ENCODE measurements at regions not wholly inside any gene's neighbourhood (a gene's known extent, or its start where the extent isn't known, plus 50 kb on each side); places are given as distances from the start of the nearest gene placed in this dataset.
"Not testable (repeated sequence)": the region's sequence is repeated elsewhere in the genome, so short reads cannot be mapped to it uniquely, and the experiment has no call there.

DNA sequence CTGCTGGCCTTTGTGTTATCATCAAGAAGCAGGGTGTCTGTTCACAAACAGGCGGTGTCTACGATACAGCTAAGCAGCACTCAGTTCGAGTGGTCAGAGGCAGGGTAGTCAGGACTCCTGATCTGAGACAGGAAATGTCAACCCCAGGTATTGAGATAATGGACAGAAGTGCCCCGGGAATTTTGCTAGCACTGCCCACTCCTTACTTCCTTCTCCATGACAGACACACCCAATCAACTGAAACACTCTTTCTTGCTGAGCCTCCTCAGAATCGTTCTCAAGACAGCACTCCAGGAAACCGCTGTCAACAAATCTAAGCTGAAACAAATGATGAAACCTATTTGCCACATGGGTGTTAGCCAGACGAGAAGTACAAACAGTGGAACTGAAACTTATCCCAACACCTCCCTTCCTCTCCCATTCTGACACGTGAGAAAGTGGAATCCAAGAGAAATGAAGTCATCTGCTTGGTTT, 109.3 kb downstream of the GTF2IRD2B start:
- DNase-seq, result not testable (repeated sequence)

DNA sequence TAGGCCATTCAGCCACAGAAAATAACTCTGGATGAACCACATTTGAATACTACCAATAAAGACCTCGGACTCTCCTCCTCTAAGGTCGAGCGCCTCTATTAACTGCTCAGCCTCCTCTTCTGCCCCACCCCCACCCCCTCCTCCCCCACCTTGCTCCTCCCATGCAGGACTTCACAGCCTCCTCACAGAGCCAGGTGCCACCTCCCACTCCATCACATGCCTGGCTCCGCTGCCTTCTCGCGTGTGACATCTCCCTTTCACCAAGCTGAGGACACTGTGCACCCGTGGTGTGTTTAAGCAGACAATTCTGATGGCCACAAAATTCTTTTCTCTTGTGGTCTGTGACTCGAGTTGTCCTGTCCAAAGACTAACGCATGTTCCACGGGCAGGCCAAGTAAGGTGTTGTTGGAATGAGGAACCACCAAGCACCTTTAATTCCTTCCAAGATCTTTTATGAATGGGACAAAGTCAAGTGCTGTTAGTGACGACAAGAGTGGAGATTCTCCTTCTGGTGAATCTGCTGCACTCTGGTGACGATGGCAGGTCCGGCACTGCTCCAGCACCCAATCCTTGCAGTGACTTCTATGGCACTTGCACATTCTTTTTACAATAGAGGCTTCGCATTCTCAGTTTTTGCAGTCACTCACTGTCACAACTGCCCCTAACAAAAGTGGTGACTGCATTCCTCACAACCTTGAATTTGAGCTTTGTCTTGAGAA, 113.1 kb downstream of the GTF2IRD2B start:
- DNase-seq, result not testable (repeated sequence)

DNA sequence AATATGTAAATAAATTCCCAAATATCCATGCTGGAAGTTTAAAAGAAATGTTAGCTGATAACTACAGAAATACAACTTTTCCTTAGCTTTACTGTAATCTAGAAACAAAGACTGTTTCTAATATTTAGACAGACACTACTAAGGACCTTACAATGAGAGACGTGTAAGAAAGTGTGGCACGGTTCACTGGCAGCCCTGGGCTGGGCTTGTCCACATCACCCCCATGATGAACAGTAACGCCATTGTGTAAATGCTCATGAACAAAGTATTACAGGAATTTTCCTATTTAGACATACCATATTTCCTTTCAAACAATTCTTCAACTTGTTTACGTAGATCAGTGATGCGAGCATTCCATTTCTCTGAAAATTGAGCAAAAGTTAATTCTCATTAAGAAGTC, 123.1 kb downstream of the GTF2IRD2B start:
- DNase-seq, result not testable (repeated sequence)

DNA sequence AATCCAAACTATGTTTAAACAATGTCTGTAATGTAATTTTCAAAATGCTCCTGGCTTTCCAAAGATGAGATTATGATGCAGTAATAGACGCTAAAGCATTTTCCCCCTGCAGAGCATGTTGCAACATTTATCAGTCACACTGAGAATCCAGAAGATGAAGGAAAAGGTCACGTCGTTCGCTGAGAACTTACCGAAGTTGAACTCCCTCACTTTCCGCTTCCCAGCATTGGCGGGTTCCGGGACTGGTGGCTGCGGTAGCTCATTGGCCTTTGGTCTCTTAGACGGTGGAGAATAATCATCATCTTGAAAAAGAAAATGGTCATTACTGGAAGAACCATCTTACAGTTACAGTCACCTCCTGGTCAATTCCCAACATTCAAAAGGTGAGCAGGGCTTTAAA, 124.6 kb downstream of the GTF2IRD2B start:
- not testable (repeated sequence) for DNase-seq

DNA sequence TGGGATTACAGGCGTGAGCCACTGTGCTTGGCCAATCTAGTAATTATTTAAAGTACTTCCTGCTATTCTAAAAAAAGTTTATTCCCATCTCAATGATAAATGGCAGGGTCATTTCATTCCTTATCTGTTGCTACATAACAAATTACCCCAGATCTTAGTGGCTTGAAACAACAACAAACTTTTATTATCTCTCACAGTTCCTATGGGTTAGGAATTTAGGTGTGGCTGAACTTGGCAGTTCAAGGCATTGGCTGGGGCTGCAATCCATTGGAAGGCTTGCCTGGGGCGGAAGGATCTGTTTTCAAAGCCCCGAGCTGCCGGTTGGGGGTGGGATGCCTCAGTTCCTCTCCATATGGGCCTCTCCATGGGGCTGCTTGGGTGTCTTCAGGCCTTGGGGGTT, 133.7 kb downstream of the GTF2IRD2B start:
- DNase-seq, result not testable (repeated sequence)

DNA sequence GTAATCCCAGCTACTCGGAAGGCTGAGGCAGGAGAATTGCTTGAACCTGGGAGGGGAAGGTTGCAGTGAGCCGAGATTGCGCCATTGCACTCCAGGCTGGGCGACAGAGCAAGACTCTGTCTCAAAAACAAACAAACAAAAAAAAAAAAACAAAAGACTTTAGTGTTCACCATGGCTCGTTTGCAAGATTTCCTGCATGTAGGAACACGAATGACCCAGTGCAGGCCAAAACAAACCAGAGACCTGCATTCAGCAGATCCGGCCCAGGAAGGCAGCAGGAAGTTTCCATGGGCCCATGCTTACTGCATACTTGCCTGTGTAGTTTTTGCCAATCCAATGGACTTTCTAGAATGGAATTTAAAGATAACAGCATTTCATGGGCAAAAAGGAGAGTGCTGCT, 137.2 kb downstream of the GTF2IRD2B start:
- DNase-seq, result not testable (repeated sequence)

DNA sequence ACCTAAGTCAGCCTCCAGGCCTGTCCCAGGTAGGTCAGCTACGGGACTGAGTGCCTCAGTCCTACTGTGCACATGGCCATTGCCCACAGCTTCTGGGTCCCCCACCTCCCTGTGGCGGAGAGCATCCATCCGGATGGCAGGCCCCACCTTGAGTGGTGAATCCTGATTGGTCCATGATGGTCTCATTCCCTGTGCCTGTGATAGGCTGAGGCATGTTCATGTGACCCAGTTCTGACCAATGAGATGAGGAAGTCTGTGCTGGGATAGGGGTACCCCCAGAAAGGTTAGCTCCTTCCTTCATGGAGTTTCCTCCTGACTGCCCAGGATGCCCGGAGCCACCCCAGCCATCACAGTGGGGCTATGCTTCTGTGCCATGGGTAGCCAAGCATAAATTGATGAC, 138.2 kb downstream of the GTF2IRD2B start:
- DNase-seq, result not testable (repeated sequence)

DNA sequence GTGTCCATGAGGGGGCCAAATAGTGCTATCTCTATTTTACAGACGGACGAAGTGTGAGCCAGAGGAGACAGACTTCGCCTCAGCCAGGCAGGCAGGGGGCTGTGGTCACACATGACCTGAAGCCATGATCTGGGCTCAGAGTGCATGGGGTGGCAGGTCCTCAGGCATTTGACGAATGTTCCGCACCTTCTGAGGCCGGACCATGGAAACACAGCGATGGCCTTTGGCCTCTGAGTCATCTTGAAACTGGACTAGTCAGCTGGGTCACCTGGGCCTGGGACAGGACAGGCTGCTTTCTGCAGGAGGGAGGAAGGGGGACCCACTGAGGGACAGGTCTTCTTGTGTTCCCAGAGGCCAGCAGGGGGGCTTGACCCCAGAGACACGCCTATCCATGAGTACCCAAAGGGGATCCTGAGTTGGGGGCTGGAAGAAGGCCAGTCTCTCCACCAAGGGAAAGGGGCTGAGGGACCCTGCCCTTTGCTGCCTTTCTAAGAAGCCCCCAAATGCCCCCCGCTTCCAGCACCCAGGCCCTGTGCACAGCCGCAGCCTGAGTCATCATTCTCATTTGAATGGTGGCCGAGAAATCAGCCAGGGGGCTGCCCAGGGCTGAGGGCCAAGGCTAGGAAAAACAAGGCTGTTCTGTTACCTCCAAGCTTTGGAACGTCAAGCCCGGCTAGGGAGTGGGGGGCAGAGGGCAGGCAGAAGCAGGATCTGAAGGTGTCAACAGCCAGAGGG, 142.9 kb downstream of the GTF2IRD2B start:
- not testable (repeated sequence) for DNase-seq

DNA sequence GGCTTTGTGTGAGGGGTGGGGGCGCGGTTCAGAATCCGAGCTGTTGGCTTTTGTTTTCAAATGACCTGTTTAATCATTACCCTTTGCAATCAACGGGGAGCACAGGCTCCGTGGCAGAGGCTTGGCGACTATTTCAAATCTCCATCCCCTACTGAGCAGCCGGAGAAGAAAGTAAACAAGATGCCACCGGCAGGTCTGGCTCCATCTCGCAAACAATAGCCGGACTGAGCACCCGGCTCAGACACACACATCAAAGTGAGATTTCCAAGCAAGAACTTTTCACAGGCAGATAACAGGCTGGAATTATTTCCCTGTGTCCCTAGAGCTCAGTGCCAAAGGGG, 143.4 kb downstream of the GTF2IRD2B start:
- not testable (repeated sequence) for DNase-seq

DNA sequence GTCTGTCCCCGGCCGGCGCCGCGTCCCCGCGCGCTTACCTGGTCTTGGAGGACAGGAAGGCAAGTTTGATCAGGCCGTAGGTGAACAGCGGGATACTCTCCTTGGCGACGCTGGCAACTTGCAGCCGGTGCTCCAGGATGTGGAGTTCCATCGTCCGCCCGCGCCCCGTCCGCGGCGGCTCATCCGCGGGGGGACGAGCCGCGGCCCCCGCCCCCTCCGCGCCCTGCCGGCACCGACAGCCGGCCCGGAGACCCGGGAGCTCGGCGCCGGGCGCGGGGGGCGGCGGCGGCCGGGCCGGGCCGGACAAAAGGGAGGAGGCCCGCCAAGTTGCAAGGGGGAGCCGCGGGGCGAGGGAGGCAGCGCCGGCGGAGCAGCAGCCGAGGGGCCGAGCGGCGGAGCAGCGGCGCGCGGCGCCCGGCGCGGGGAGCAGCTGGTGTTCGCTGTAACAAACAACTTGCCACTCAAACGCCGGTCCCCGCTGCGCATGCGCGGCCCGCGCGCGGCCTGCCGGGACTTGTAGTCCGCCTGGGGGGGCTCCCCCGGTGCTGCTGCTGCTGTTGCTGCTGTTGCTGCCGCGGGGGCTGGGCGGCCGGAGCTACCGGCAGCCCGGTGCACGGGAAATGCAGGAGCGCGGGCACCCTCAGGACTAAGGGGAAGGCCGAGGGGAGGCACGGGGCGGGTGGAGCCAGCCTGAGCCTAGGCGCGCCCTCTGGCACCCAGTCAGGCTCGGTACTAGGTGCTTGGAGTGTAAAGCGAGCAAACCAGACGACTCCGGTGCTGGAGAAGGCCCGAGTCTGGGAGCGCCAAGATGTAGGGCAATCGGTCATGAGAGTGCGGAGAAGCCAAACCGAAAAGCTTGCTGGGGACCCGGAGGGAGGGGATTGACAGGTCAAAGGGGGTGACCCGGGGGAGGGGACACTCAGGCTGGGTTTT, 145.1 kb downstream of the GTF2IRD2B start:
- DNase-seq, result peak; percentile 67 to 72

DNA sequence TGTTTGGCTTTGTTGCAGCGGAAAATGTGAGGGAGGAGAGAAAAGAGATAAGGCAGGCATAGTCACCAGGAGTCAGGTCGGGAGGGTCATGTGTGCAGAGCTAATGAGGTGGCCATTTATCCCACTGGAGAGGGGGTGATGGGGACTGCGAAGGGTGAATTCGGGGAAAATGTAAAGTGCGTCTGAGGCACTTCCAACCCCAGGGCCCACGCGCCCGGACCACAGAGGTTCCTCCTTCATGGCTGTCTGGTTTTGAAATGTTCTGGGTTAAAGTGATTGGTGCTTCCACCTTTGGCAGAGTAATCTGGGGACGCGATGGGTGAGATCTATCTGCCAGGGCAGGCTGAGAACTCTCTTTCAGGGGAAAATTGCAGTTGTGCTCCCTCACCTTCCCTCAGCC, 145.9 kb downstream of the GTF2IRD2B start:
- not testable (repeated sequence) for DNase-seq

DNA sequence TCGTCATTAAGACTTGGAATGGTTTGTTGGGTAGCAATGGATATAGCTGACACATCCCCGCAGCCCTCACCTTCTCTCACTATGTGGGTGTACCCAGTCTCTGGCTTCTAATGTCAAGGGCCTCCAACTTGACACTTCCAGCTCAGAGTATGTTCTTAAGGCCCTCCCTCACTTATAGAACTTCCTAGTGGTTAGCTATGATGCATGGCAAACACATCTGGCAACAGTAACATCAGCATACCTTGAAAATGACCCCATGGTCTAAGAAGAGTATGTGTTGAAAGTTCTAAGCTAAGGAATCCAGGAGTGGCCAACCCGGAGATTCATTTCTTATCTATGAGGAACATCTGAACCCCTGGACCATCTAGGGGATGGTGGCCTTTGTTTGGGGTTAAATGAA, 151.2 kb downstream of the GTF2IRD2B start:
- DNase-seq, result not testable (repeated sequence)

DNA sequence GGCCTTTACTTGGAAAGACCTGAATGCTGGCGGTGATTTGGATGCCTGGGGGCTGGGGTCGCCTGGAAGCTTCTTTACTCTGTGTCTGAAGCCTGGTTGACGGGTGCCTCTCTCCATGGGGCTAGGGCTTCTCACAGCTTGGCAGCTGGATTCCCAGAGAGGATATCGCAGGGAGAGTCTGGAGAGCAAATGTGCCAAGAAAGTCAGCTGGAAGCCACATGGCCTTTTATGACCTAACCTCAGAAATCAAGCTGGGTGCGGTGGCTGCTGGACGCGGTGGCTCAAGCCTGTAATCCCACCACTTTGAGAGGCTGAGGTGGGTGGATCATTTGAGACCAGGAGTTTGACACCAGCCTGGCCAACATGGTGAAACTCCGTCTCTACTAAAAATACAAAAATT, 147.2 kb upstream of the TRIM73 start:
- DNase-seq, result not testable (repeated sequence)

DNA sequence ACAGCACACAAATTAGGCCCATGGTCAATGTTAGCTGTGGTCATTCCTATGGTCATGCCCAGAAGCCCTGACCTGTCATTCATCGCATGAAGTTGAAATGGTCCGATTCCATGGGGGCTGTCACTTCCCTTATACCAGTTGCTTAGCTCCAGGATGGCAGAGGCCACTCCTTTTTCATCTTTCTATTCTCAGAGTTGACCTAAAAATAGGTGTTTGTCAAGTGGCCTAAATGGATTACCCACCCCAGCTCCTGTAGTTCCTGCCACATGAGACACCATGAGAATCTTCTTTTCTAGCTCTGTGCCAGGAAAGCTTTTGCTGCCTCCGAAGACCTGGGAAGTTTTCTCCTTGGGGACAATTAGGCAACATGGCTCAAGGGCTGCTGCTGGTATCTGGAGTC, 141.2 kb upstream of the TRIM73 start:
- DNase-seq, result not testable (repeated sequence)

DNA sequence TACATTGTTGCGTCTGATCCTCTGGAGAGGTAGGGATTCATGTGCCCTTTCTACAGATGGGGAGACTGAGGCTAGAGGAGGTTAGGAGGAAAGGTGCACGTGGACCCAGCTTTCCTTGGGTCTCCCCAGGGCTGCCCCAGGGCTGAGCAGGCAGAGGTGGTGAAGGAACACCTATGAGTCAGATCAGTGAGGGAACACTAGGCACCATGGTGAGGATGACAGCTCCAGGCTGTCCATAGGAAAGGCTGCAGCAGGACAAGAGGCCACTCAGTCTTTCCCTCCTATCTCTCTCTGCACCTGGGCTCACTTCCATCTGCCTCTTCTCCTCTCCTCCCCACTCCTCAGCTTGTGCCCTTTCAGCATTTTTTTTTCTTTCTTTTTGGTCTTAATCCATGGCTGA, 138.0 kb upstream of the TRIM73 start:
- DNase-seq, result not testable (repeated sequence)

DNA sequence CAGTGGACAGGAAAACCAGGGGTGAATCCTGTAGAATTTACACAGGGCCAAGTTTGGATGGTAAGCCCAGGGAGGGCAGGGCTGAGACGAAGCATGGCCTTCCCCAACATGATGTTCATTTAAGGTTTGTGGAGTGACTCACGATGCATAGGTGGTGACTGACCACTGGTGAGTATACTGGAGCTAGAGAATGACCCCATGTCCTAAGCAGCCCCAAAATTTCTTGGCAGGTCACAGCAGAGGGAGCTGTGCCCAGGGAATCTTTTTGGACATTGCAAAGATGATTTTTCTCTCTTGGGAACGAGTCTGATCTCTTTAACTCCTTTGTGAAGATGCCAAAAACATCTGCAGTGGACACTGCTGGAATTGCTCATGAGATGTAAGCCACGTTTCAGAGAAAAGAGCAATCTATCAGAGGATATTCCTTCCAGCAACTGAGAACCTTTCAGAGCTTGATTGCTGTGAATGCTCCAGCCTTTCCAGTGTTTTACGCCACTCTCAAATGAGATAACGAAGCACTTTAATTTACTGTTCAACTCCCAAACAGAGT, 135.9 kb upstream of the TRIM73 start:
- DNase-seq, result not testable (repeated sequence)

DNA sequence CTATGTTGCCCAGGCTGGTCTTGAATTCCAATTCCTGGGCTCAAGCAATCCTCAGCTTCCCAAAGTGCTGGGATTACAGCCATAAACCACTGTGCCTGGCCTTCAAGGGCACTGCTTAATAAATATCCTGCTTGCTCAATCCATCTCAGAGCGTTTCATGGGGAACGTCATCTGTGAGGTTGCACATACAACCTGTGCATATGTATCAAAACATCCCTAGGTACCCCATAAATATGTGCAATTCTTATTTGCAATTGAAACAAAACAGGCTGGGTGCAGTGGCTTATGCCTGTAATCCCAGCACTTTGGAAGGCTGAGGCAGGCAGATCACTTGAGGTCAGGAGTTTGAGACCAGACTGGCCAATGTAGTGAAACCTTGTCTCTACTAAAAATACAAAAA, 133.8 kb upstream of the TRIM73 start:
- not testable (repeated sequence) for DNase-seq

DNA sequence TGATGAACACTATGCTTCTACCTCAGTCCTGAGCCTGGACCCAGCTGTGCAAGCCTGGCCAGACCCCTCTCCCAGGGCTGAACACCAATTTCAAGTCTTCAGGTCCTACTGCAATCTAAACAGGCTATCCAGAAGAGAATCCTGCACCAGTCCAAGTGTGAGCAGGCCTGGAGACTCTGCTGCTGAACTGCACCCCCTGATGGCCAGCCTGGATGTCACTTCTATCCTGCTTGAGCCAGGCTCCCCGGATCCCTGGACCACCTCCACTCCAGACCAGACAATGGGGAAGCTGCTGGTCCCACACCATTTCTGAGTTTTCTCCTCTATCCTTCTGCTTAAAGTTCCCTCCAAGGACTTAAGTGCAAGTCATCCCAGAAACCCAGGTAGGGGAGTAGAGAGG, 127.3 kb upstream of the TRIM73 start:
- not testable (repeated sequence) for DNase-seq

DNA sequence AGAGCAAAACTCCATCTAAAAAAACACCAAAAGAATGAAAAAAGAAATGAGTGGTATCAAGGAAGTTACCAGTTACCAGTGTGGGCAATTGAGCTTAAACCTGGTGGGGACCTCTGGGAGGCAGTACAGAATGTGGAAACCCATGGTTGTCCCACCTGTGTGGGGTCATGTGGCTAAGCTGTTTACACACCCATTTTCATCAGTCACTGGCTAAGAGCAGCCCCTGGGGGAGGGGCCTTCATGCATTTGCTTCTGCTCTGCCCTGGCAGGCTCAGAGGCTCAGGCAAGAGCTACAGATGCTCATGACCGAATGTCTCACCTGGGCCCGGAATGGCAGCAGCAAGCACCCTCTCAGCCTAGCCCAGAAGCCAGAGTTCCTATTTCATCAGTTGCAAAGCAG, 126.3 kb upstream of the TRIM73 start:
- not testable (repeated sequence) for DNase-seq

DNA sequence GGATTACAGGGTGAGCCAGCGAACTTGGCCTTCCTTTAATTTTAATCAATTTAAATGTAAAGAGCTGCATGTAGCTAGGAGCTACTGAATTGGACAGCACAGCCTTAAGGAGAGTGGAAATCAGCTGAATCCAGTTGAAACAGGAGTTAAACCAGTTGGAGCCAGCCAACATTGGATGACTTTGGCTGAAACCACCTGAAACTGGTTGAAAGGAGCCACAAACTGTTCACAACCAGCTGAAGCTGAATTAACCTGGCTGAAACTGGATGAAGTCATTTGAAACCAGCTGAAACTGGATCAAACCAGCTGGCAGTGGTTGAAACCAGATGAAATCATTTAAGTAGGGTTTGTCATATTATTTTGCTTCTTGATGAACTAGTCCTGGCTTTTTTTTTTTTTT, 121.3 kb upstream of the TRIM73 start:
- not testable (repeated sequence) for DNase-seq
